GM21390 (cell line): ENCODE measurements at regions not wholly inside any gene's neighbourhood (a gene's known extent, or its start where the extent isn't known, plus 50 kb on each side); places are given as distances from the start of the nearest gene placed in this dataset.

Source experiments
- ATAC-seq: cut with Tn5 transposase; IDR thresholded peaks from one replicate; pipeline ENCODE4 v1.9.1; 2021; ENCODE audit not compliant: unreplicated experiment

GRCh38 chr3:43155464-43156121 is 49.7 kb upstream of the POMGNT2 start:
- ATAC-seq = no peak
